GM23248 (cell line): ENCODE measurements at regions not wholly inside any gene's neighbourhood (a gene's known extent, or its start where the extent isn't known, plus 50 kb on each side); places are given as distances from the start of the nearest gene placed in this dataset.
"Not testable (repeated sequence)": the region's sequence is repeated elsewhere in the genome, so short reads cannot be mapped to it uniquely, and the experiment has no call there.

ENCODE experiments used
- DNase-seq: peaks from one replicate; pipeline ENCODE4 v3.0.0-alpha.2; 2015
- H2AFZ ChIP-seq: fragments of 200-600 bp; sonication (generic); 2 replicates; pipeline ENCODE4 v1.6.1; 2016; ENCODE audit warnings: antibody characterized with exemption
- H3F3A ChIP-seq: fragments of 200-600 bp; sonication (generic); 2 replicates; pipeline ENCODE4 v1.6.1; 2016; ENCODE audit warnings: mild to moderate bottlenecking, antibody characterized with exemption, mixed run types; ENCODE audit not compliant: insufficient read depth
- H3K27ac ChIP-seq: fragments of 200-600 bp; sonication (generic); 2 replicates; pipeline ENCODE4 v1.5.1; 2016; ENCODE audit warnings: mild to moderate bottlenecking
- H3K27me3 ChIP-seq: fragments of 200-600 bp; sonication (generic); replicated peaks from 2 replicates; pipeline ENCODE4 v1.6.1; 2016; ENCODE audit warnings: mild to moderate bottlenecking; ENCODE audit not compliant: insufficient read depth
- H3K36me3 ChIP-seq: fragments of 200-600 bp; sonication (generic); 2 replicates; pipeline ENCODE4 v1.6.1; 2016; ENCODE audit warnings: low read depth, mild to moderate bottlenecking
- H3K4me1 ChIP-seq: fragments of 200-600 bp; sonication (generic); 2 replicates; pipeline ENCODE4 v1.6.1; 2016; ENCODE audit warnings: mild to moderate bottlenecking; ENCODE audit not compliant: insufficient read depth
- H3K4me2 ChIP-seq: fragments of 200-600 bp; sonication (generic); one replicate; pipeline ENCODE4 v1.6.1; 2016; ENCODE audit warnings: mild to moderate bottlenecking; ENCODE audit not compliant: unreplicated experiment
- H3K4me3 ChIP-seq: fragments of 200-600 bp; sonication (generic); 2 replicates; pipeline ENCODE4 v1.5.1; 2016; ENCODE audit warnings: mild to moderate bottlenecking
- H3K79me2 ChIP-seq: fragments of 200-600 bp; sonication (generic); 2 replicates; pipeline ENCODE4 v1.6.1; 2016; ENCODE audit warnings: mild to moderate bottlenecking; ENCODE audit not compliant: insufficient read depth
- H3K9ac ChIP-seq: fragments of 200-600 bp; sonication (generic); 2 replicates; pipeline ENCODE4 v1.6.1; 2016; ENCODE audit warnings: mild to moderate bottlenecking
- H3K9me2 ChIP-seq: fragments of 200-600 bp; sonication (generic); 2 replicates; pipeline ENCODE4 v1.6.1; 2016; ENCODE audit warnings: mixed run types, mild to moderate bottlenecking, moderate library complexity; ENCODE audit not compliant: insufficient read depth
- H3K9me3 ChIP-seq: fragments of 200-600 bp; sonication (generic); one replicate; pipeline ENCODE4 v1.6.1; 2017; ENCODE audit warnings: low read depth
- H4K20me1 ChIP-seq: fragments of 200-600 bp; sonication (generic); 2 replicates; pipeline ENCODE4 v1.6.0; 2016; ENCODE audit not compliant: insufficient read depth
- EZH2 ChIP-seq: fragments of 200-600 bp; sonication (generic); IDR thresholded peaks from 2 replicates; pipeline ENCODE4 v1.6.1; 2018; ENCODE audit warnings: antibody characterized with exemption, mild to moderate bottlenecking; ENCODE audit not compliant: insufficient read depth, poor library complexity, severe bottlenecking
- EZH2phosphoT487 ChIP-seq: fragments of 200-600 bp; sonication (generic); IDR thresholded peaks from 2 replicates; pipeline ENCODE4 v1.6.1; 2018; ENCODE audit warnings: antibody characterized with exemption, moderate library complexity, mild to moderate bottlenecking, low read depth; ENCODE audit not compliant: insufficient read depth
- WGBS, 2 experiments: methylation state at CpG; one replicate each; pipeline ENCODE4 v1.1.6; 2015 to 2017; ENCODE audit warnings: low lambda C conversion rate in 2 of 2, low coverage in 1 of 2; ENCODE audit errors: missing lambda C conversion rate in 2 of 2; 5-methylcytosine and 5-hydroxymethylcytosine counted together
- in situ Hi-C: fragments of 300-500 bp; cut with MboI; formaldehyde crosslinking; loops from 2 replicates; pipeline ENCODE4 v1.15.0; 2020

- in situ Hi-C loops: no loop called here
These were observed 309.8 kb upstream of the LRRC3B start for GRCh38 chr3:26312816-26313215.

GRCh38 chr3:26316472-26316871 lies 306.1 kb upstream of the LRRC3B start:
- H3F3A ChIP-seq: no peaks in the 10 kb centered on the region
- H3K9me2 ChIP-seq: no peaks in the 10 kb centered on the region
- no peaks in the 10 kb centered on the region for H4K20me1 ChIP-seq
- TF ChIP-seq EZH2 (no peak), EZH2phosphoT487 (no peak)
- H3K4me1 ChIP-seq: no peaks in the 10 kb centered on the region
- H3K79me2 ChIP-seq: no peaks in the 10 kb centered on the region
- H3K9me3 ChIP-seq: no peaks in the 10 kb centered on the region
- H2AFZ ChIP-seq: no peak overlapping the region
- no peak overlapping the region for H3K4me2 ChIP-seq
- H3K36me3 ChIP-seq: no peaks in the 10 kb centered on the region
- DNase-seq: no peak
- H3K9ac ChIP-seq: no peak overlapping the region
- H3K27me3 ChIP-seq: no peaks in the 10 kb centered on the region
- in situ Hi-C loops: no loop called here
- no peak overlapping the region for H3K4me3 ChIP-seq
- H3K27ac ChIP-seq: no peak overlapping the region

More at GRCh38 chr3:26312816-26313215, 309.8 kb upstream of the LRRC3B start:
- DNase-seq: no peak
- Histone ChIP-seq H3K9ac (no peak overlapping the region), H3K79me2 (no peaks in the 10 kb centered on the region), H3K9me3 (no peaks in the 10 kb centered on the region), H3K36me3 (no peaks in the 10 kb centered on the region), H3K4me3 (no peak overlapping the region), H4K20me1 (no peaks in the 10 kb centered on the region), H3K4me2 (no peak overlapping the region), H3K4me1 (no peaks in the 10 kb centered on the region), H3K27ac (no peak overlapping the region), H2AFZ (no peak overlapping the region), H3K9me2 (no peaks in the 10 kb centered on the region), H3K27me3 (no peaks in the 10 kb centered on the region), H3F3A (no peaks in the 10 kb centered on the region)
- no peak for TF ChIP-seq EZH2
- no peak for TF ChIP-seq EZH2phosphoT487
- WGBS, 2 experiments: 18 to 19% methylated on average over 5 of the region's 5 CpGs

- H3K27ac ChIP-seq, H3K4me3 ChIP-seq, H3K27me3 ChIP-seq, H2AFZ ChIP-seq, H3K4me2 ChIP-seq, H3K36me3 ChIP-seq, H4K20me1 ChIP-seq, DNase-seq, in situ Hi-C loops, H3K9me2 ChIP-seq, H3K9me3 ChIP-seq, H3K4me1 ChIP-seq, H3F3A ChIP-seq, H3K79me2 ChIP-seq, H3K9ac ChIP-seq: not testable (repeated sequence)
- WGBS, 2 experiments: 18 to 22% methylated on average over 6 of the region's 6 CpGs
These were observed 298.8 kb upstream of the LRRC3B start for GRCh38 chr3:26323741-26324140.

- WGBS, 2 experiments: 8 to 11% methylated on average over 3 of the region's 3 CpGs
- no peak overlapping the region for H3K9ac ChIP-seq
- H3K9me3 ChIP-seq: peaks cover 5% of the 10 kb centered on the region
- in situ Hi-C loops: no loop called here
- H3K36me3 ChIP-seq: no peaks in the 10 kb centered on the region
- no peaks in the 10 kb centered on the region for H3K27me3 ChIP-seq
- no peaks in the 10 kb centered on the region for H3K9me2 ChIP-seq
- H3K4me1 ChIP-seq: no peaks in the 10 kb centered on the region
- no peak for DNase-seq
- no peaks in the 10 kb centered on the region for H3K79me2 ChIP-seq
- H3F3A ChIP-seq: no peaks in the 10 kb centered on the region
- no peak overlapping the region for H3K4me3 ChIP-seq
- no peak overlapping the region for H3K27ac ChIP-seq
- no peak for TF ChIP-seq EZH2phosphoT487
- no peak for TF ChIP-seq EZH2
- no peak overlapping the region for H2AFZ ChIP-seq
- H3K4me2 ChIP-seq: no peak overlapping the region
- no peaks in the 10 kb centered on the region for H4K20me1 ChIP-seq
These were observed 282.6 kb upstream of the LRRC3B start for GRCh38 chr3:26340001-26340400.

GRCh38 chr3:26343647-26344046 lies 278.9 kb upstream of the LRRC3B start:
- Histone ChIP-seq H3K4me3 (no peak overlapping the region), H3K9me2 (no peaks in the 10 kb centered on the region), H3K36me3 (no peaks in the 10 kb centered on the region), H3K4me1 (no peaks in the 10 kb centered on the region), H3K27ac (no peak overlapping the region), H3K27me3 (no peaks in the 10 kb centered on the region), H3F3A (no peaks in the 10 kb centered on the region), H4K20me1 (no peaks in the 10 kb centered on the region), H3K79me2 (no peaks in the 10 kb centered on the region), H3K4me2 (no peak overlapping the region), H3K9me3 (peaks cover 5% of the 10 kb centered on the region), H2AFZ (no peak overlapping the region), H3K9ac (no peak overlapping the region)
- in situ Hi-C loops: no loop called here
- TF ChIP-seq EZH2: no peak
- TF ChIP-seq EZH2phosphoT487: no peak
- DNase-seq: no peak
- WGBS, 2 experiments: 0 to 13% methylated on average over 1 of the region's 1 CpG
